HG03108 (cell line): ENCODE measurements at regions not wholly inside any gene's neighbourhood (a gene's known extent, or its start where the extent isn't known, plus 50 kb on each side); places are given as distances from the start of the nearest gene placed in this dataset.
"Not testable (repeated sequence)": the region's sequence is repeated elsewhere in the genome, so short reads cannot be mapped to it uniquely, and the experiment has no call there.

ENCODE experiments used
- ATAC-seq: cut with Tn5 transposase; IDR thresholded peaks from one replicate; pipeline ENCODE4 v1.9.1; 2021; ENCODE audit warnings: moderate library complexity; ENCODE audit not compliant: unreplicated experiment

- ATAC-seq, result no peak
Measured at GRCh38 chr7:84738583-84739150, 448.2 kb downstream of the SEMA3D start.

DNA sequence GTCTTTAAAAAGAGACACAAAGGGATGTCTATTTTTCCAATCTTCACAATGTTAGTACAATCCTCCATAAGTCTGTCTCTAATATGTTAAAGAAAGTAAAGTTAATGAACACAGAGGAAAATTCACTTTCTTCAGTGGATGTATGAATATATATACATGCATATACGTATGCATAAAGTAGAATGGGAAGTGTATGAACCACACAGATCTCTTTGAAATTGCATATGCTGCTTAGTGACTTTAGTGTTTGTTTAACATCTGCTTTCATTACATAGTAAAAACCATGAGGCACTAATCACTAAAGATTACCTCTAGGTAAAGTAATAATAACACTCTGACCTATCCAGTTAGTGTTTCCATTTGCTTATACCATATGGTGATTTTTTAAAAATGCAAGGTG lies 451.2 kb downstream of the SEMA3D start:
- no peak for ATAC-seq

DNA sequence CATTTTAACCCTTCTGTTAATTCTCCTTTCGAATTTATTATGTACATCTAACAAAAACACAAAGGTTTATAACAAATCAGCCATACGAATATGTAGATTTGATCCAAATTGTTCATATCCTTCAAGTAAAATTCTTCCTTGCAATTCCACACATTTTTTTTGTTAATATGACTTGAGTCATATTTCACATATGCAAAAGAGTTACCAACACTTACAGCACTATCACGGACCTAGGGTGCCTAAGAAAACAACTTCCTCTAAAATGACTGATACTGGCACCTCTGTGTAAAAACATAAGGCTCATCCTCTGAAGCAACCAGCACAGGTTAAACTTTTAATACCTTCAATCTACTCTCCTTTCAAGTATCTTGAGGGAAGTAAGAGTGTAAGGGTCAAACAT lies 451.8 kb downstream of the SEMA3D start:
- no peak for ATAC-seq

DNA sequence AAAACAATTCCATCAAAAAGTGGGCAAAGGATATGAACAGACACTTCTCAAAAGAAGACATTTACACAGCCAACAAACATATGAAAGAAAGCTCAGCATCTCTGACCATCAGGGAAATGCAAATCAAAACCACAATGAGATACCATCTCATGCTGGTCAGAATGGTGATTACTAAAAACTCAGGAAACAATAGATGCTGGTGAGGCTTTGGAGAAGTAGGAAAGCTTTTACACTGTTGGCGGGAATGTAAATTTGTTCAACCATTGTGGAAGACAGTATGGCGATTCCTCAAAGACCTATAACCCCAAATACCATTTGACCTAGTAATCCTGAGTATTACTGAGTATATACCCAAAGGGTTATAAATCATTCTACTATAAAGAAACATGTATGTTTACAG lies 452.9 kb downstream of the SEMA3D start:
- ATAC-seq, result not testable (repeated sequence)

- not testable (repeated sequence) for ATAC-seq
Measured at GRCh38 chr7:84730864-84731263, 456.0 kb downstream of the SEMA3D start.

DNA sequence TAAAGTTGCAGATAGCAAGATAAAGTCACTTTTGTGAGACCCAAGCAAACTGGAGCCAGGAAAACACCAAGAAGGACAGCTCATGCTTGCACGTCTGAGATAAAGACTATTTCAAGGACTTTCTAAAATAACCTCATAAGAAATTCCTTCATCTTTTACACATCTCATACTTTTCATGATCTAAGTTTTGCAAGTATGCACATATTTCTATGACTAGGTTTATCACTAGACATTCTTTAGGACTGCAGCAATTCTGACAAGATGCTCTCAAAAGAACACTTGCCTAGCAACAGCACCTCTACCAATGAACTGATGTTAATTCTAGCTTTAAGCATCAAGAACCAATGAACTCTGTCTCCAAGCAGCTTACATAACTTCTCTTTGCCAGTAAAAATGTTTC lies 457.6 kb downstream of the SEMA3D start:
- ATAC-seq, result no peak

DNA sequence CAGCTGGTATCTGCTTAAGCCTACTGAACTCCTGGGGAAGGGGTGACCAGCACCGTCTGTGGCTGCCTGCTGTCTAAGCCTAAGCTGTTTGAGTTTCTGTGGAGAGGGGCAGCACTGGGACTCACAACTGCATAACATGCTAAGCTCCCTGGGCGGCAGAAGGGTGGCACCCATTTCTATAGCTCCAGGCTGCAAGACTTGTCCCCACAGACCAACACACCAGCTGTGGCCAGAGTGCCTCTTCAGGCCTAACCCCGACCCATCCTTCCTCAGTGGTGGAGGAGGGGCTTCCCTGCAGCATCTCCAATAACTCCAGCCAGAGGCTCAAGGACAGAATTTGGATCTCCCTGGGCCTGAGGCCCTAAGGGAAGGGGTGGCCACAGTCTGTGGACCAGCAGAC lies 464.1 kb downstream of the SEMA3D start:
- ATAC-seq, result no peak

DNA sequence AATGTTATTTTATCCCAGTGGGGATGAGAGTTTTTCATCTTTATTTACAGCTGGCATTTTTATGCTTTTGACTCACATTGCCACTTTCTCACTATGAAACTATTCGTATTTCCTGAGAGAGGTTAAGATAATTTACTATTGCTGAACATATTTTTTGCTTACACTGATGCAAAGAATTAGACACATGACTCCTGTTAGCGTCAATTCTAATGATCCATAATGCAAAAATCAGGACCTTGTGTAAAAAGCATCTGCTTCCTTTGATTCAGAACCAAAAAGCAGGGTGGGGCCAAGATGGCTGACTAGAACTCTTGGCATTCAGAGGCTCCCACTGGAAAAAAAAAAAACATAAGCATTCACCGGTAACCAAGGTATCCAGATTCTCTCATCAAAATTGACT lies 464.8 kb downstream of the SEMA3D start:
- ATAC-seq, result no peak

- ATAC-seq, result no peak
Measured at GRCh38 chr7:84720456-84721097, 466.3 kb downstream of the SEMA3D start.

- no peak for ATAC-seq
Measured at GRCh38 chr7:84714765-84715164, 472.1 kb downstream of the SEMA3D start.

DNA sequence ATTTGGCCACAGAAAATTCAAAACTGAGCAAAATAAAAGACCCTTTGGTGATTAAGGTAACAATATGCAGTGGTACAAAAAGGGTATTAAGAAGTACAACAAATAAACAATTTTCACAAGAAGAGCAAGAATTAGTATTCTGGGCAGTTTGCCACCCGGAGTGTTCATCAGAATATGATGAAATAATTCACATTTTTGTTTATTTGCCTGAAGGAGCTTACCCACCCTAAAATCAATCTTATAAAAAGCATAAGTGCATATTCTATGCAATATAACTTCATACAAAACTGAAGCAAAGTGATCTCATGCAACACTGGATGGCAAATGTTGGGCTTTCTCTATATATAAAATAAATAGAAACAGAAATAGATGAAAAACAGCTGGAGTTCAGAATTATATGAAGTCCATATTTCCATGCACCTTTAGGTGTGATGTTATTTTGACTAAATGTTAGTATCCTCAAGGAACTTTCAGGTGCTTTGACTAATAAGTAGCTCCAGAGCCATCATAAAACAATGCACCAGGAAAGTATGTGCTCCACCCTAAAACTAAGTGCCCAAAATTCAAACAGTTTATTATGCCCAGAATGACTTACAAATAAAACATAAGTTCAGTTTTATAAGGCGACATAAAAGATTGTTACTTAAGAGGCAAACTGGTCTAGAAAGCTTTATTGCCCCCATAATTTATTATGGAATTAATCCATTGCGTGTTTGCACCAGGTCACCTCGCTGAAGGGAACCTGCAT lies 474.3 kb downstream of the SEMA3D start:
- ATAC-seq, result no peak

GRCh38 chr7:84710538-84710937 lies 476.3 kb downstream of the SEMA3D start:
- ATAC-seq, result not testable (repeated sequence)

DNA sequence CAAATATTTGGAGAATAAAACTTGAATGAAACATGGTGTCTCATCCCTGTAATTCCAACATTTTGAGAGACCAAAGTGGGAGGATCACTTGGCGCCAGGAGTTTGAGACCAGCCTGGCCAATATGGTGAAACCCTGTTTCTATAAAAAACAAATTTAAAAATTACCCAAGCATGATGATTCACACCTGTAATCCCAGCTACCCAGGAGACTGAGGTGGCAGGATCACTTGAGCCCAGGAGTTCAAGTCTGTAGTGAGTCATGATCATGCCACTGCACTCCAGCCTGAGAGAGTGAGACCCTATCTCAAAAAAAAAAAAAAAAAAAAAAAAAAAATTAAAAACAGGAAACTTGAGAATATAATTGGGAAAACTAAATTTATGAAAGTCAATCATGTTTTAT lies 481.1 kb downstream of the SEMA3D start:
- ATAC-seq, result no peak

GRCh38 chr7:84705079-84705478 lies 481.8 kb downstream of the SEMA3D start:
- no peak for ATAC-seq

DNA sequence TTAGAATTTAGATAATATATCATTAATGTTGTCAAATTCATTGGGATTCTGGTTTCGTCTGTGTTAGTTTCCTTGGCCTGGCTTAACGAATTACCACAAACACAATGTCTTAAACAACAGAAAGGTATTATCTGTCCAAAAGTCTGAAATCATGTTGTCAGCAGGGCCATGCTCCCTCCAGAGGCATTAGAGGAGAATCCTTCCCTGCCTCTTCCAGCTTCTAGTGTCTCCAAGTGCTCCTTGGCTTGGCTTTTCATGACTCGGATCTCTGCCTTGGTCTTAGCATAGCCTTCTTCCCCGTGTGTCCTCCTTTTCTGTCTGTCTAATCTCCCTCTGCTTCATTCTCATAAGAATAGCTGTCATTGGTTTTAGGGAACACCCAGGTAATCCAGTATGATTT lies 482.5 kb downstream of the SEMA3D start:
- no peak for ATAC-seq

DNA sequence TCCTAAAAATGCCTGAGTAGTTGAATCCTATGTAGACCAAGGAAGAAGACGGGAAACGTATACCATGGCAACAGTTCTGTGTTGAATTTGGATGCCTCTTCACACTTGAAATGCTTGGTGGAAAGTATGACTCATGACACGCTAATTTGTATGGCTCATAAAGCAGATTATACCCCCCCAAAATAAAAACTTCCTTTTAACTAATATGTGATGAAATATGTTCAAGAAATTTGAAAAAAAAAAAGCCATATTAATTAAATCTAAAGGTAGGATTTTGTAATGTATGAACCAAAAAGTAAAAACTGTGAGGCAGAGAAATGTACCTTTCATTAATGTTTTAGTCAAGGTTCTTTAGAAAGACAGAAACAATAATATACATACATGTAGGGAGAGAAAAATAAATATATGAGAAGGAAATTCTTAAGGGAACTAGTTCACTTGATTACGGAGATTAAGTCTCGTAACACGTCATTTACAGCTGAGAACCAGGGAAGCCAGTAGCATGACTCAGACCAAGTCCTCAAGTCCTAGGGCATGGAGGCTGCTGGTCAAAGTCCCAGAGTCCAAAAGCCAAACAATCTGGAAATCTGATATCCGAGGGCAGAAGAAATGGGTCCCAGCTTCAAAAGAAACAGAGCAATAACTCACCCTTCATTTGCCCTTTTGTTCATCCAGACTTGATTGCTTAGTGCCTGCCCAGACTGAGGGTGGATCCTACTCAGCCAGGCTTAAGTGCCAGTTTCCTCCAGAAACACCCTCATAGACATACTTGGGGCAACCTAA lies 485.1 kb downstream of the SEMA3D start:
- no peak for ATAC-seq

GRCh38 chr7:84700563-84701370 lies 486.1 kb downstream of the SEMA3D start:
- ATAC-seq, result no peak

DNA sequence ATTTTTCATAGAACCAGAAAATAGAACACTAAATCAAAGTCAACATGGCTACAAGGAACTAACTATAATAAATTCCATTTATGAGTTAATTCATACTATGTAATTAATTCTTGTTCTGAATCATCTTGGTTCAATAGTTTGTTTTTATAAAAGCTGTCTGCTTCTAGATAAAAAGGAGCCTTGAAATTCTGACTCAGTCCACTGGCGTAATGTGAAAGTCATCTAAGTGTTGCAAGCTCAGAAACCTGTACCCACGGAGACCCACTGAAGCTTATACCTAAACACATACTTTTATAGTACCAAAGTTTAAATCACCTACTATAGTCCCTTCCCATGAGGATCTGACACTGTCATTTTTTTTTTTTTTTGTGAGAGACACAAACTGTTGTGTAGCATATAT lies 489.4 kb downstream of the SEMA3D start:
- no peak for ATAC-seq

GRCh38 chr7:84693483-84693882 lies 493.4 kb downstream of the SEMA3D start:
- ATAC-seq, result no peak

DNA sequence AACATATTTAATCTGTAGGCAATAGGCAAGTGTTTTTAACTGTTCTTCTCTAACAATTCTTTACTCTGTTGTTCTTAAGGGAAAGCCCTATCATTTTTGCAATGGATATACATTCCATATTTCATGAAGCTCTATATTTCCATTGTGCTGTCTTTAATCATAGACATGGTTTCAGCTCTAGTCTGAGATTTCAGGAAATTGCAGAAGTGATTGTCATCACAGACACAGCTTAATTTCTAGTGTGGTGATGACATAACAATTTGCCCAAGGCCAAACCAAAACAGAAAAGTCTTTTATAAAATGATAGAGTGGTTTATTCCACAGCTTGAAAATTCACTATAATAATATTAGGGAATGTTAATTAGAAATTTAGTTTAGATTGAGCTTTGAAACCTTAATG lies 494.1 kb upstream of the SEMA3A start:
- ATAC-seq, result no peak

DNA sequence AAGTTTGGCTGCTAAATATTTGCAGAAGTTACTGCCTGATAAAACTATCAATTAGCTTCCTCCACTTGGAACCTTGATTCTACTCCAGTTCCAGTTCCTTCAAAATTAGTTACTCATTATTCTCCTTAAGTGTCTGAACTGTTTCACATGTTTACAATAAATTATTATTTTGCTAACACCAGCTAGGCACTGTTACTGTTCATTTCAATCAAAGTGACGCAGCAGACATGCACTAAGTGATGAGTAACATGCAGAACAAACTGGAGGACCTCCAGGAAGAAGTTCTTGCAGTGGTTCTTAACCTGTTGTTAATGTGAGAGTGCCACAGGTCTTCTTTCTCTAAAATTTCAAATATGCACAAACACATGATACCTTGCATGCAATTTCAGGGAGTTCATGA lies 491.8 kb upstream of the SEMA3A start:
- ATAC-seq, result no peak
